HPDE6-E6E7 (cell line): ENCODE measurements at regions not wholly inside any gene's neighbourhood (a gene's known extent, or its start where the extent isn't known, plus 50 kb on each side); places are given as distances from the start of the nearest gene placed in this dataset.
"Not testable (repeated sequence)": the region's sequence is repeated elsewhere in the genome, so short reads cannot be mapped to it uniquely, and the experiment has no call there.

Source experiments
- DNase-seq: peaks from one replicate; pipeline ENCODE4 v3.0.0; 2011; ENCODE audit warnings: missing footprints; ENCODE audit errors: extremely low spot score

GRCh38 chrX:129084291-129084690, 439.0 kb downstream of the SMARCA1 start:
- not testable (repeated sequence) for DNase-seq

GRCh38 chrX:129077424-129078170, 445.7 kb downstream of the SMARCA1 start:
- no peak for DNase-seq

GRCh38 chrX:129071390-129071789, 451.9 kb downstream of the SMARCA1 start:
- no peak for DNase-seq

GRCh38 chrX:129065895-129066294, 457.4 kb downstream of the SMARCA1 start:
- DNase-seq, result no peak

- no peak for DNase-seq
These were observed 464.9 kb downstream of the SMARCA1 start for GRCh38 chrX:129058405-129058804.

- DNase-seq, result no peak
These were observed 480.2 kb downstream of the SMARCA1 start for GRCh38 chrX:129043138-129043537.

GRCh38 chrX:129041319-129041718, 482.0 kb downstream of the SMARCA1 start:
- no peak for DNase-seq

- DNase-seq, result no peak
These were observed 483.2 kb downstream of the SMARCA1 start for GRCh38 chrX:129040124-129040523.

GRCh38 chrX:129039176-129039575, 484.1 kb downstream of the SMARCA1 start:
- DNase-seq, result no peak

GRCh38 chrX:129037389-129037788, 485.9 kb downstream of the SMARCA1 start:
- DNase-seq, result no peak

- no peak for DNase-seq
These were observed 488.1 kb downstream of the SMARCA1 start for GRCh38 chrX:129035180-129035579.

GRCh38 chrX:129034196-129034595, 489.1 kb downstream of the SMARCA1 start:
- DNase-seq, result no peak

GRCh38 chrX:129026202-129026601, 497.1 kb downstream of the SMARCA1 start:
- no peak for DNase-seq

GRCh38 chrX:129025376-129025775, 497.9 kb downstream of the SMARCA1 start:
- no peak for DNase-seq

GRCh38 chrX:129019412-129019811, 503.9 kb downstream of the SMARCA1 start:
- no peak for DNase-seq

GRCh38 chrX:129015381-129015780, 507.9 kb downstream of the SMARCA1 start:
- no peak for DNase-seq

- no peak for DNase-seq
These were observed 509.7 kb downstream of the SMARCA1 start for GRCh38 chrX:129013574-129013973.

- no peak for DNase-seq
These were observed 515.7 kb downstream of the SMARCA1 start for GRCh38 chrX:129007631-129008030.

- DNase-seq, result no peak
These were observed 516.8 kb downstream of the SMARCA1 start for GRCh38 chrX:129006491-129006890.

- no peak for DNase-seq
These were observed 522.5 kb downstream of the SMARCA1 start for GRCh38 chrX:129000797-129001196.

GRCh38 chrX:129000018-129000417, 523.3 kb downstream of the SMARCA1 start:
- DNase-seq, result no peak

GRCh38 chrX:128992107-128992971, 531.0 kb downstream of the SMARCA1 start:
- no peak for DNase-seq

GRCh38 chrX:128975745-128976144, 547.5 kb downstream of the SMARCA1 start:
- DNase-seq, result peak; percentile 5
